Hepatocyte (in vitro differentiated cells): ENCODE measurements at regions not wholly inside any gene's neighbourhood (a gene's known extent, or its start where the extent isn't known, plus 50 kb on each side); places are given as distances from the start of the nearest gene placed in this dataset.
A peak's percentile ranks its signal among the peaks of the same experiment; 100 is the strongest.

Experiments used
- DNase-seq: peaks from one replicate; pipeline ENCODE4 v3.0.0-alpha.2; 2016; ENCODE audit warnings: low spot score
- H2AFZ ChIP-seq: fragments of 200-600 bp; sonication (generic); 2 replicates; pipeline ENCODE4 v1.6.0; 2016; ENCODE audit warnings: antibody characterized with exemption, mild to moderate bottlenecking
- H3K27ac ChIP-seq: fragments of 200-600 bp; sonication (generic); 2 replicates; pipeline ENCODE4 v1.5.1; 2016; ENCODE audit warnings: mild to moderate bottlenecking
- H3K27me3 ChIP-seq: fragments of 200-600 bp; sonication (generic); 2 replicates; pipeline ENCODE4 v1.6.1; 2016
- H3K36me3 ChIP-seq: fragments of 200-600 bp; sonication (generic); replicated peaks from 2 replicates; pipeline ENCODE4 v1.5.1; 2016; ENCODE audit warnings: low read depth; ENCODE audit not compliant: insufficient read depth
- H3K4me1 ChIP-seq: fragments of 200-600 bp; sonication (generic); 2 replicates; pipeline ENCODE4 v1.5.1; 2016; ENCODE audit warnings: mild to moderate bottlenecking, moderate library complexity; ENCODE audit not compliant: insufficient read depth
- H3K4me2 ChIP-seq: fragments of 200-600 bp; sonication (generic); 2 replicates; pipeline ENCODE4 v1.6.0; 2016
- H3K4me3 ChIP-seq: fragments of 200-600 bp; sonication (generic); 2 replicates; pipeline ENCODE4 v1.5.1; 2016; ENCODE audit warnings: mild to moderate bottlenecking
- H3K79me2 ChIP-seq: fragments of 200-600 bp; sonication (generic); 2 replicates; pipeline ENCODE4 v1.6.0; 2017; ENCODE audit warnings: mild to moderate bottlenecking
- H3K9me2 ChIP-seq: fragments of 200-600 bp; sonication (generic); replicated peaks from 2 replicates; pipeline ENCODE4 v1.6.0; 2017; ENCODE audit warnings: mild to moderate bottlenecking; ENCODE audit not compliant: insufficient read depth
- H3K9me3 ChIP-seq: fragments of 200-600 bp; sonication (generic); 2 replicates; pipeline ENCODE4 v1.5.1; 2016; ENCODE audit warnings: low read depth, mild to moderate bottlenecking
- H4K20me1 ChIP-seq: fragments of 200-600 bp; sonication (generic); 2 replicates; pipeline ENCODE4 v1.6.0; 2016; ENCODE audit warnings: mild to moderate bottlenecking; ENCODE audit not compliant: insufficient read depth, poor library complexity, severe bottlenecking
- CTCF ChIP-seq: fragments of 200-600 bp; sonication (generic); IDR thresholded peaks from 2 replicates; pipeline ENCODE4 v1.5.1; 2016; ENCODE audit warnings: antibody characterized with exemption, mild to moderate bottlenecking; ENCODE audit not compliant: poor library complexity
- EZH2 ChIP-seq: fragments of 200-600 bp; sonication (generic); IDR thresholded peaks from 2 replicates; pipeline ENCODE4 v1.6.1; 2016; ENCODE audit warnings: antibody characterized with exemption, mild to moderate bottlenecking, borderline replicate concordance
- EZH2phosphoT487 ChIP-seq: fragments of 200-600 bp; sonication (generic); IDR thresholded peaks from one replicate; pipeline ENCODE4 v1.6.1; 2018; ENCODE audit warnings: antibody characterized with exemption, mild to moderate bottlenecking, low read depth, moderate library complexity; ENCODE audit not compliant: unreplicated experiment, severe bottlenecking
- WGBS: methylation state at CpG from one replicate; pipeline ENCODE4 v1.1.6; 2016; ENCODE audit warnings: low lambda C conversion rate; ENCODE audit errors: missing lambda C conversion rate; 5-methylcytosine and 5-hydroxymethylcytosine counted together

- H3K4me1 ChIP-seq: no peaks in the 10 kb centered on the region
- H3K36me3 ChIP-seq: no peaks in the 10 kb centered on the region
- H3K4me2 ChIP-seq: no peak overlapping the region
- no peaks in the 10 kb centered on the region for H3K9me2 ChIP-seq
- 71% methylated on average over 2 of the region's 2 CpGs for WGBS
- H4K20me1 ChIP-seq: no peaks in the 10 kb centered on the region
- H3K4me3 ChIP-seq: no peak overlapping the region
- no peaks in the 10 kb centered on the region for H3K79me2 ChIP-seq
- H3K27me3 ChIP-seq: no peaks in the 10 kb centered on the region
- no peak overlapping the region for H3K27ac ChIP-seq
- no peak for DNase-seq
- no peaks in the 10 kb centered on the region for H3K9me3 ChIP-seq
- H2AFZ ChIP-seq: peak overlapping the region; percentile 15
- TF ChIP-seq CTCF (no peak), EZH2 (no peak), EZH2phosphoT487 (no peak)
Observed at GRCh38 chr15:47035475-47036406, 681.6 kb upstream of the SEMA6D start.

- H3K79me2 ChIP-seq: no peaks in the 10 kb centered on the region
- H3K27ac ChIP-seq: no peak overlapping the region
- no peak overlapping the region for H3K4me3 ChIP-seq
- H3K36me3 ChIP-seq: no peaks in the 10 kb centered on the region
- H4K20me1 ChIP-seq: no peaks in the 10 kb centered on the region
- H3K27me3 ChIP-seq: no peaks in the 10 kb centered on the region
- no peaks in the 10 kb centered on the region for H3K4me1 ChIP-seq
- H2AFZ ChIP-seq: no peak overlapping the region
- 68% methylated on average over 1 of the region's 1 CpG for WGBS
- H3K9me3 ChIP-seq: no peaks in the 10 kb centered on the region
- no peak for DNase-seq
- no peak overlapping the region for H3K4me2 ChIP-seq
- H3K9me2 ChIP-seq: no peaks in the 10 kb centered on the region
- TF ChIP-seq EZH2 (no peak), CTCF (no peak), EZH2phosphoT487 (no peak)
Observed at GRCh38 chr15:47037003-47037402, 680.3 kb upstream of the SEMA6D start.

GRCh38 chr15:47039225-47039624 is 678.1 kb upstream of the SEMA6D start:
- TF ChIP-seq CTCF (no peak), EZH2 (no peak), EZH2phosphoT487 (no peak)
- H3K79me2 ChIP-seq: no peaks in the 10 kb centered on the region
- no peak overlapping the region for H3K4me2 ChIP-seq
- no peak overlapping the region for H3K4me3 ChIP-seq
- H3K36me3 ChIP-seq: no peaks in the 10 kb centered on the region
- H3K9me2 ChIP-seq: no peaks in the 10 kb centered on the region
- H3K27ac ChIP-seq: no peak overlapping the region
- H3K9me3 ChIP-seq: no peaks in the 10 kb centered on the region
- WGBS: 94% methylated on average over 1 of the region's 1 CpG
- H3K27me3 ChIP-seq: no peaks in the 10 kb centered on the region
- no peaks in the 10 kb centered on the region for H3K4me1 ChIP-seq
- no peaks in the 10 kb centered on the region for H4K20me1 ChIP-seq
- H2AFZ ChIP-seq: no peak overlapping the region
- no peak for DNase-seq
